ENCODE measurements at regions not wholly inside any gene's neighbourhood (a gene's known extent, or its start where the extent isn't known, plus 50 kb on each side); places are given as distances from the start of the nearest gene placed in this dataset.

DNA sequence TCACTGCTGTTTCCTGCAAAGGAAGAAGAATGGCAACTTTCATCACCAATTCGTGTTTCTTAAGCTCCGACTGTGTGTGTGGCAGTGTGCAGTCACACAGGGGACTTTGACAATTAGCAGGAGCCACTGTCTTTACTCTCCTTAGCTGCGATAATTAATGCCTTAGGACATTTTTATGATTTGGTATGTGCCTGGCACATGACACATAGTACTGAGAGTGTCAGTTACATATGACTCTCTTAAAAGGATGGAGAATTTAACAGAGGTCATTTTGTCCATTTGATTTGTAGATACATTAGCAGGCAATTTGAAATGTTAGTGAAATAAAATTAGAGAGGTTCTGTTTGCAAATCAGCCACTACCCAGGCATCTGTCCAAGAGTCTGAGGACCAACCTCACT is 128.9 kb upstream of the VEPH1 start:
- TF ChIP-seq CTCF (IDR thresholded peaks at IDR 0.05) (no peak), POLR2AphosphoS5 (IDR thresholded peaks at IDR 0.05) (no peak)

Measured in gastroesophageal sphincter (tissue), 3 donors.